Activated CD8-positive, alpha-beta T cell treated with anti-CD3 and anti-CD28 coated beads for 36 hours (primary cell): ENCODE measurements at regions not wholly inside any gene's neighbourhood (a gene's known extent, or its start where the extent isn't known, plus 50 kb on each side); places are given as distances from the start of the nearest gene placed in this dataset.

ENCODE experiments used
- ATAC-seq: fragments of 200-7000 bp; cut with Tn5 transposase; one replicate; pipeline ENCODE4 v1.10.0; 2021; ENCODE audit warnings: mild to moderate bottlenecking, moderate library complexity
- CTCF ChIA-PET: fragments of 350-600 bp; sonication (Branson Sonifier 250); formaldehyde crosslinking; loops from one replicate; lab custom pipeline; 2021; ENCODE audit warnings: antibody characterized with exemption; lab: Charles Lee
- POLR2A ChIA-PET: fragments of 350-600 bp; sonication (Branson Sonifier 250); formaldehyde crosslinking; loops from one replicate; lab custom pipeline; 2021; ENCODE audit warnings: antibody characterized with exemption; lab: Charles Lee
- DNase-seq: peaks from one replicate; pipeline ENCODE4 v3.0.0-alpha.2; 2020
- H3K27ac Mint-ChIP-seq: one replicate; pipeline ENCODE4 v1.8.0; 2021; ENCODE audit warnings: mild to moderate bottlenecking, mixed read lengths
- H3K27me3 Mint-ChIP-seq: one replicate; pipeline ENCODE4 v1.8.0; 2021; ENCODE audit warnings: mixed read lengths
- H3K36me3 Mint-ChIP-seq: one replicate; pipeline ENCODE4 v1.8.0; 2021; ENCODE audit warnings: low read depth, mixed read lengths
- H3K4me1 Mint-ChIP-seq: one replicate; pipeline ENCODE4 v1.8.0; 2021; ENCODE audit warnings: low read depth, mixed read lengths
- H3K4me3 Mint-ChIP-seq: one replicate; pipeline ENCODE4 v1.8.0; 2021; ENCODE audit warnings: mild to moderate bottlenecking, moderate library complexity, mixed read lengths
- H3K9me3 Mint-ChIP-seq: one replicate; pipeline ENCODE4 v1.8.0; 2021; ENCODE audit warnings: mixed read lengths
- CTCF ChIP-seq: fragments of 200-600 bp; IDR thresholded peaks from one replicate; pipeline ENCODE4 v1.8.0; 2022; ENCODE audit warnings: antibody characterized with exemption, mild to moderate bottlenecking
- intact Hi-C: fragments of 100-400 bp; cut with micrococcal nuclease; formaldehyde crosslinking; loops from one replicate; pipeline ENCODE4 v1.10.0; 2022

- peaks cover 4% of the 10 kb centered on the region for H3K4me1 Mint-ChIP-seq
- ATAC-seq (no peak), DNase-seq (no peak)
- no peak overlapping the region for H3K27ac Mint-ChIP-seq
- CTCF ChIA-PET, result no interaction called here
- TF ChIP-seq CTCF, result no peak
- POLR2A ChIA-PET, result no interaction called here
- intact Hi-C loops, result no loop called here
- no peaks in the 10 kb centered on the region for H3K36me3 Mint-ChIP-seq
- H3K9me3 Mint-ChIP-seq, result peaks cover 2% of the 10 kb centered on the region
- H3K27me3 Mint-ChIP-seq, result no peaks in the 10 kb centered on the region
- no peak overlapping the region for H3K4me3 Mint-ChIP-seq
These were observed 117.3 kb upstream of the LGSN start for GRCh38 chr6:63437058-63437457.

- H3K9me3 Mint-ChIP-seq, result peaks cover 2% of the 10 kb centered on the region
- DNase-seq, result peak; percentile 19
- no peak overlapping the region for H3K4me3 Mint-ChIP-seq
- peak; percentile 47 for ATAC-seq
- no peaks in the 10 kb centered on the region for H3K27me3 Mint-ChIP-seq
- no peak overlapping the region for H3K27ac Mint-ChIP-seq
- no peak for TF ChIP-seq CTCF
- H3K36me3 Mint-ChIP-seq, result no peaks in the 10 kb centered on the region
- ChIA-PET POLR2A (no interaction called here), CTCF (no interaction called here)
- peaks cover 4% of the 10 kb centered on the region for H3K4me1 Mint-ChIP-seq
- intact Hi-C loops, result no loop called here
These were observed 120.3 kb upstream of the LGSN start for GRCh38 chr6:63440057-63440456.

DNA sequence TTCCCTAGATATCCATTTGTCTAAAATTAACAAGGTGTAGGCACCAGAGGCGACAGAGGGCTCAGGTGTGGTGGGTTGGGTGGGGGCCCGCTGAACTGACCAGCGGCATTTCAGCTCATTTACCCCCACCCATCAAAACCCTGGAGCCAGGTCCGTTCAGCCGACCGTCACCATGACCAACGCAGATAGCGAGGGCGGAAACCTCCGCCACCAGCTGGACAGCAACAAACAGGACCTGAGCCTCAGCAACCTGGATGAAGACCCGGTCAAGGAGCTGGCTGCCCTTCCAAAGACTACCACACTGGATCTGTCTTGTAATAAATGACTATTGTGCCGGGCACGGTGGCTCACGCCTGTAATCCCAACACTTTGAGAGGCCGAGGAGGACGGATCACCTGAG lies 120.8 kb upstream of the LGSN start:
- ATAC-seq, result no peak
- intact Hi-C loops, result no loop called here
- Mint-ChIP-seq H3K4me1 (peaks cover 4% of the 10 kb centered on the region), H3K27ac (no peak overlapping the region), H3K9me3 (peaks cover 2% of the 10 kb centered on the region), H3K36me3 (no peaks in the 10 kb centered on the region), H3K27me3 (no peaks in the 10 kb centered on the region), H3K4me3 (no peak overlapping the region)
- POLR2A ChIA-PET, result no interaction called here
- CTCF ChIA-PET, result no interaction called here
- no peak for TF ChIP-seq CTCF
- no peak for DNase-seq

GRCh38 chr6:63441266-63441956 lies 121.6 kb upstream of the LGSN start:
- no peak for TF ChIP-seq CTCF
- ChIA-PET POLR2A (no interaction called here), CTCF (no interaction called here)
- H3K4me1 Mint-ChIP-seq, result peaks cover 4% of the 10 kb centered on the region
- intact Hi-C loops, result no loop called here
- H3K36me3 Mint-ChIP-seq, result no peaks in the 10 kb centered on the region
- peaks cover 2% of the 10 kb centered on the region for H3K9me3 Mint-ChIP-seq
- peak overlapping the region; percentile 47 for H3K4me3 Mint-ChIP-seq
- peak; percentile 16 for DNase-seq
- H3K27me3 Mint-ChIP-seq, result no peaks in the 10 kb centered on the region
- ATAC-seq, result peak; percentile 51
- H3K27ac Mint-ChIP-seq, result no peak overlapping the region

- H3K27ac Mint-ChIP-seq, result no peak overlapping the region
- H3K27me3 Mint-ChIP-seq, result no peaks in the 10 kb centered on the region
- peaks cover 4% of the 10 kb centered on the region for H3K4me1 Mint-ChIP-seq
- H3K4me3 Mint-ChIP-seq, result no peak overlapping the region
- POLR2A ChIA-PET, result no interaction called here
- CTCF ChIA-PET, result no interaction called here
- intact Hi-C loops, result no loop called here
- no peak for ATAC-seq
- DNase-seq, result no peak
- peaks cover 2% of the 10 kb centered on the region for H3K9me3 Mint-ChIP-seq
- no peak for TF ChIP-seq CTCF
- H3K36me3 Mint-ChIP-seq, result no peaks in the 10 kb centered on the region
These were observed 123.1 kb upstream of the LGSN start for GRCh38 chr6:63442870-63443269.
